ENCODE measurements at regions not wholly inside any gene's neighbourhood (a gene's known extent, or its start where the extent isn't known, plus 50 kb on each side); places are given as distances from the start of the nearest gene placed in this dataset.

DNA sequence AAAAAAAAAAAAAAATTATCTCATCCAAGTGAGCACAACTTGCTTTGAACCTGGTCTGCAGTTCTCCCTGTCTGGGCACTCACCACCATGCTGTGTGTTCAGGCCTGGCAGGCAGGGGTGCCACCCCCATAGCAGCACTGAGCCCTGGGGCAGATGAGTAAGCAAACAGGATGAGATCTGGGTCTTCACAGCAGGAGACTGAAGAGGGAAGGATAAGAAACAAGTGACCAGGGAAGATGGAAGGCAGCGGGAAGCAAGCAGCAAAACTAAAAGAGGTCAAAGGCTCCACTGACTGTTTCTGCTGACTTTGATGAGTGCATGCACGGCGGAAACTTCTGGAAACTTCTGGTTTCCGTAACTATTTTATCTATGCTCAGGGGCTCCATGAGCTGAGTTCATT is 133.5 kb upstream of the SOD1 start:
- TF ChIP-seq, protein P1, sequence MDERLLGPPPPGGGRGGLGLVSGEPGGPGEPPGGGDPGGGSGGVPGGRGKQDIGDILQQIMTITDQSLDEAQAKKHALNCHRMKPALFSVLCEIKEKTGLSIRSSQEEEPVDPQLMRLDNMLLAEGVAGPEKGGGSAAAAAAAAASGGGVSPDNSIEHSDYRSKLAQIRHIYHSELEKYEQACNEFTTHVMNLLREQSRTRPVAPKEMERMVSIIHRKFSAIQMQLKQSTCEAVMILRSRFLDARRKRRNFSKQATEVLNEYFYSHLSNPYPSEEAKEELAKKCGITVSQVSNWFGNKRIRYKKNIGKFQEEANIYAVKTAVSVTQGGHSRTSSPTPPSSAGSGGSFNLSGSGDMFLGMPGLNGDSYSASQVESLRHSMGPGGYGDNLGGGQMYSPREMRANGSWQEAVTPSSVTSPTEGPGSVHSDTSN (CRISPR knock-in tag; IDR thresholded peaks at IDR 0.05; ENCODE audit: low read depth): no peak
- TF ChIP-seq, protein P1 (tag; conservative IDR thresholded peaks at IDR 0.05; ENCODE audit: low read depth): no peak
- no peak for TF ChIP-seq SIX5 (IDR thresholded peaks at IDR 0.05; ENCODE audit: borderline replicate concordance in 1 of 2, insufficient read depth in 1 of 2, low read depth in 1 of 2, low read length in 2 of 2)
- no peak for TF ChIP-seq SREBF1 (IDR thresholded peaks at IDR 0.05; ENCODE audit: borderline replicate concordance, low read depth, low read length)
- TF ChIP-seq POLR2A (conservative IDR thresholded peaks at IDR 0.05): no peak
- no peak for TF ChIP-seq POLR2AphosphoS5 (IDR thresholded peaks at IDR 0.05; ENCODE audit: control insufficient read depth, insufficient read depth, low read depth, low read length)
- no peak for TF ChIP-seq ZNF165 (CRISPR knock-in tag; IDR thresholded peaks at IDR 0.05; ENCODE audit: borderline replicate concordance)
- no peak for TF ChIP-seq SMC3 (conservative IDR thresholded peaks at IDR 0.05; ENCODE audit: insufficient read depth, low read depth, low read length)
- no peak for TF ChIP-seq CHD4 (IDR thresholded peaks at IDR 0.05; ENCODE audit: insufficient read depth, insufficient replicate concordance, low read depth, low read length, poor library complexity, severe bottlenecking)
- TF ChIP-seq, protein P2, sequence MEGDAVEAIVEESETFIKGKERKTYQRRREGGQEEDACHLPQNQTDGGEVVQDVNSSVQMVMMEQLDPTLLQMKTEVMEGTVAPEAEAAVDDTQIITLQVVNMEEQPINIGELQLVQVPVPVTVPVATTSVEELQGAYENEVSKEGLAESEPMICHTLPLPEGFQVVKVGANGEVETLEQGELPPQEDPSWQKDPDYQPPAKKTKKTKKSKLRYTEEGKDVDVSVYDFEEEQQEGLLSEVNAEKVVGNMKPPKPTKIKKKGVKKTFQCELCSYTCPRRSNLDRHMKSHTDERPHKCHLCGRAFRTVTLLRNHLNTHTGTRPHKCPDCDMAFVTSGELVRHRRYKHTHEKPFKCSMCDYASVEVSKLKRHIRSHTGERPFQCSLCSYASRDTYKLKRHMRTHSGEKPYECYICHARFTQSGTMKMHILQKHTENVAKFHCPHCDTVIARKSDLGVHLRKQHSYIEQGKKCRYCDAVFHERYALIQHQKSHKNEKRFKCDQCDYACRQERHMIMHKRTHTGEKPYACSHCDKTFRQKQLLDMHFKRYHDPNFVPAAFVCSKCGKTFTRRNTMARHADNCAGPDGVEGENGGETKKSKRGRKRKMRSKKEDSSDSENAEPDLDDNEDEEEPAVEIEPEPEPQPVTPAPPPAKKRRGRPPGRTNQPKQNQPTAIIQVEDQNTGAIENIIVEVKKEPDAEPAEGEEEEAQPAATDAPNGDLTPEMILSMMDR (IDR thresholded peaks at IDR 0.05 in 2 of 3, conservative IDR thresholded peaks at IDR 0.05 in 1 of 3; ENCODE audit: insufficient read depth in 2 of 3, low read depth in 1 of 3, low read length in 3 of 3): no peak
